ENCODE measurements at regions not wholly inside any gene's neighbourhood (a gene's known extent, or its start where the extent isn't known, plus 50 kb on each side); places are given as distances from the start of the nearest gene placed in this dataset.

DNA sequence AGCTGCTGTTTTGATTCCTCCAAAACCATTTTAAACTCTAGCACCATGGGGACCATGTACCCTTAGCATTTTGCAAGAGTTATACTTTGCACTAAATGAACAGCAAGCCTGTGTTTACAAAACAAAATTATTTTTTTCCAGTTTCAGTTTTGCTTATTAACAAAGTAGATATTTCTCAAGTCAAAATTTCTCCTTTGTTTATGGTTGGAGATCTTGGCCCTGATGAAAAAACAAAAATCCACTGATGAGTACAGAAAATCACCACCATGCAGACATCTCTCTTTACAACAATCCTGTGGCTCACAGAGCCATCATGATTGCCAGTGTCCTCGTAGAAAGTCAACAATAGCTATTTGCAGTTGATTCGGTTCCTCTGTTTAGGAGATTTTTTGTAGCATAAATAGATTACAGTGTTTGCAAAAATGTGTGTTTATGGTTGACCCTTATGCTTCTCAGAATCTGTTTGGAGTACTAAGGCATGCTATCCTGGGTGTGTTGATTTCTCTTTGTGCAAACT, 201.1 kb upstream of the NUDT4 start:
- TF ChIP-seq, protein P1, sequence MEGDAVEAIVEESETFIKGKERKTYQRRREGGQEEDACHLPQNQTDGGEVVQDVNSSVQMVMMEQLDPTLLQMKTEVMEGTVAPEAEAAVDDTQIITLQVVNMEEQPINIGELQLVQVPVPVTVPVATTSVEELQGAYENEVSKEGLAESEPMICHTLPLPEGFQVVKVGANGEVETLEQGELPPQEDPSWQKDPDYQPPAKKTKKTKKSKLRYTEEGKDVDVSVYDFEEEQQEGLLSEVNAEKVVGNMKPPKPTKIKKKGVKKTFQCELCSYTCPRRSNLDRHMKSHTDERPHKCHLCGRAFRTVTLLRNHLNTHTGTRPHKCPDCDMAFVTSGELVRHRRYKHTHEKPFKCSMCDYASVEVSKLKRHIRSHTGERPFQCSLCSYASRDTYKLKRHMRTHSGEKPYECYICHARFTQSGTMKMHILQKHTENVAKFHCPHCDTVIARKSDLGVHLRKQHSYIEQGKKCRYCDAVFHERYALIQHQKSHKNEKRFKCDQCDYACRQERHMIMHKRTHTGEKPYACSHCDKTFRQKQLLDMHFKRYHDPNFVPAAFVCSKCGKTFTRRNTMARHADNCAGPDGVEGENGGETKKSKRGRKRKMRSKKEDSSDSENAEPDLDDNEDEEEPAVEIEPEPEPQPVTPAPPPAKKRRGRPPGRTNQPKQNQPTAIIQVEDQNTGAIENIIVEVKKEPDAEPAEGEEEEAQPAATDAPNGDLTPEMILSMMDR (IDR thresholded peaks at IDR 0.05; ENCODE audit: insufficient read depth, low read length, poor library complexity, severe bottlenecking), result no peak
- no peak for TF ChIP-seq EZH2phosphoT487 (conservative IDR thresholded peaks at IDR 0.05; ENCODE audit: low read length)

All from SU-DHL-6 (cell line).